ENCODE measurements at regions not wholly inside any gene's neighbourhood (a gene's known extent, or its start where the extent isn't known, plus 50 kb on each side); places are given as distances from the start of the nearest gene placed in this dataset.
"Not testable (repeated sequence)": the region's sequence is repeated elsewhere in the genome, so short reads cannot be mapped to it uniquely, and the experiment has no call there.

DNA sequence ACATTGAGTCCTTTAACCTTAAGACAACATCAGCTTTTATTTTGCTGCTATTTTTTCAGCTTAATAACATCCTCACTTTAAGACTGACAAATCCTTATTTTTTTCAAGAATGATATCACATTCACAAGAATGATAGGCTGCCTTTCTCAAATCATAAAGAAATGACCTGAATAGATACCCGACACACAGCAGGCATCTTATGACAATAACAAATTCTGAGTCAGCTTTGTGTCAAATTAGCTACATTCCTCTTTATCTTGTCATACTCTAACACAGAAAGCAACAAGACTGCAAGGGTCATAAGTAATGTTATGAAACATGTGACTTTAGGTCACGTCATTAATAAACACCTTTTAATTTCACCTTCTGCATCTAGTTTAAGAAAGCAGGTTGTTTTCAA is 2387.6 kb downstream of the PCDH7 start:
- intact Hi-C loops (cut with DNase I): no loop called here
- ATAC-seq (no peak), DNase-seq (ENCODE audit: missing footprints) (no peak)

GRCh38 chr4:33111117-33111516 is 2390.9 kb downstream of the PCDH7 start:
- DNase-seq (ENCODE audit: missing footprints) (no peak), ATAC-seq (no peak)
- intact Hi-C loops (cut with DNase I): no loop called here

DNA sequence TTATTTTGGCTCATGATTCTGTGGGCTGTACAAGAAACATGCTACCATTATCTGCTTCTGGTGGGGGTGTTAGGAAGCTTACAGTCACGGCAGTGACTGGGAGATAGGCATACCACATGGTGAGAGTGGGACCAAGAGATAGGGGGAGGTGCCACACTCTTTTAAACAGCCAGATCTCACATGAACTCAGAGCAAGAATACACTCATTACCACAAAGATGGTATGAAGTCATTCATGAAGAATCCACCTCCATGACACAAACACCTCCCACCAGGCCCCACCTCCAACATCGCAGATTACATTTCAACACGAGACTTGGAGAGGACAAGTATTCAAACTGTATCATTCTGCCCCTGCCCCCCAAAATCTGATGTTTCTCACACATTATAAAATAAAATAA is 2396.7 kb downstream of the PCDH7 start:
- ATAC-seq: no peak

DNA sequence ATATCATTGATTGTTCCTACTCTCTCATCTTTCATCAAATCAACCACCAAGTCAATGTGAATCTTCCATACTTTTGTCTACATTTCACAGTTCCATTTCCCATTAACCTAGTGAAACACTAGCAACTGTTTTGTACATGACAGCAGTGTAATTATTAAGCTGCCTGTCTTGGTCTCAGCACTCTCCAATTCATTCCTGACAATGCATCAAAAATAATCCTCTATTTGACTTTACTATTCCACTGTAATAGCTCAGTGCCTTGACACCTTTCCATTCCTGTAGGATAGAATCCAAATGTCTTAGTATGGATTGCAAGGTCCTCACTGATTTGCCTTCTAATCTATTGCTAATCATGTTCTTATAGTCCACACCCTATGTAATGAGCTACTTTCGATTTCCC is 2405.8 kb downstream of the PCDH7 start:
- ATAC-seq (no peak), DNase-seq (ENCODE audit: missing footprints) (no peak)
- intact Hi-C loops (cut with DNase I): no loop called here

More for the DNA sequence above, 2396.7 kb downstream of the PCDH7 start:
- intact Hi-C loops (cut with DNase I): no loop called here
- no peak for DNase-seq (ENCODE audit: missing footprints)

DNA sequence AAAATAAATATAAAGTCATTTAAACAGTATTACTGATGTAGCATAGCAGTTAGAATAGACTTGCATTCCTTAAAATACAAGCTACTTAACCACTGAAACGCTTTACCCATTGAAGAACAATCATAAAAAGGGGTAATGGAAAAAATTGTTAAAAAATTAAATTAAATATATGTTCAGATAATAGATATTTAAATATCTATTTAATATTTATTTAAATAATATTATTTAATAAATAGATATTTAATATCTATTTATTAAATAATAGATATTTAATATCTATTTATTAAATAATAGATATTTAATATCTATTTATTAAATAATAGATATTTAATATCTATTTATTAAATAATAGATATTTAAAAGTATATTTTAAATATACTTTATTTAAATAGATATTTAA is 2410.5 kb downstream of the PCDH7 start:
- ATAC-seq; DNase-seq (ENCODE audit: missing footprints); intact Hi-C loops (cut with DNase I): not testable (repeated sequence)

GRCh38 chr4:33133723-33134122 is 2413.6 kb downstream of the PCDH7 start:
- intact Hi-C loops (cut with DNase I): no loop called here
- DNase-seq (ENCODE audit: missing footprints) (no peak), ATAC-seq (no peak)

- intact Hi-C loops (cut with DNase I): no loop called here
- ATAC-seq (no peak), DNase-seq (ENCODE audit: missing footprints) (no peak)
Measured at GRCh38 chr4:33134366-33134765, 2414.2 kb downstream of the PCDH7 start.

DNA sequence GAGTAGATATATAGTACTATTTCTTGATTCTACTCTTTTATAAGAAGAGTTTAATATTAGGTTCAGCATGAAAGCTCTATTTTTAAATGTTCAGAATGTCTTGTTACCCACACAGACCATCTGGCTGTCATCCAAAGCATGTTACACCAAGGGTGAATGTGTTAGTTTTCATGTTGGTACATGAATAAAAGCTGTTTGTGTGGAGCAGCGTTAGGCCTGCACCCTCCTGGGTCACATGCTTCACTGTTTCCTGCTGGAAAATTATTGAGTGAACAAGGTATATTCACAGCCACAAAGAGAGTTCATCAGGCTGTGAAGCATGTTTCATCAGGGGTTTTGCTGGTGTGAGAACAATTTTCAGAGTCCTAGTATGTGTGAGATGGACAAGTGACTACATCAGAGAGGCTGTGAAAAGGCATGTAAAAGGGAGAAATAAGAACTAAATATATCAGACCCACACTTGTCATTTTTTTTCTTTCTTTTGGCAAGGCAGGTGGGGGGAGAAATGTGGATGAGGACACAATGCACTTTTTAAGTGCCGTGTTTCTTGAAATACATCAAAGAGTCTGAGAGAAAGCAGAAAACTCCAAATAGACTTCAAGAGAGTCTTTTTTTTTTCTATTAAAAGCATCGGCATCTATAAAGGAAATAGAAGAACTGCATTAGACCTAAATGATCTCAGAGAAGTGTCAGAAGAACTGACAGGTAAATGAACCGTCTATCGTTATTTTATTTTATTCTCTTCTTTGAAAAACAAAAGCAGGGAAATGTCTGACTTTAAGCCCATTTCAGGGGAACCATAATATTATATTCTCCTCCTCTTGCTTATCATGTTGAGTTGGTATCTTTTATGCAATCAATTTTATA is 2429.7 kb downstream of the PCDH7 start:
- ATAC-seq (no peak), DNase-seq (ENCODE audit: missing footprints) (no peak)
- intact Hi-C loops (cut with DNase I): no loop called here

DNA sequence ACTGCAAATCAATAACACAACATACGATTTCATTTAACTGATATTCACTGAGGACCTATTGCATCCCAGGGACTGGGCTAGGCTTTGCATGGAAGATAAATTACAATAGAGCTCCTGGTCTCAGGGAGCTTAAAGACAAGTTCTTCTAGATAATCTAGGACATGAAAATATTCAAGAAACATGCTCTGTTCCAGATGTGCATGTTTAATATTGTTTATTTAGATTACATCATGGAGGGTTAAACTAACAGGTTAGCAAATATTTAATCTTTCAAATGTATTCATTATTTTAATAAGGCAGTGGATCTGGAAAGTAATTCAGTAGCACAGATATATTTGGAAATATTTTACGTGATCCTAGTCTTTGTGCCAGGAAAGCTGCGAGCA is 2430.3 kb downstream of the PCDH7 start:
- intact Hi-C loops (cut with DNase I): no loop called here
- ATAC-seq (no peak), DNase-seq (ENCODE audit: missing footprints) (no peak)

DNA sequence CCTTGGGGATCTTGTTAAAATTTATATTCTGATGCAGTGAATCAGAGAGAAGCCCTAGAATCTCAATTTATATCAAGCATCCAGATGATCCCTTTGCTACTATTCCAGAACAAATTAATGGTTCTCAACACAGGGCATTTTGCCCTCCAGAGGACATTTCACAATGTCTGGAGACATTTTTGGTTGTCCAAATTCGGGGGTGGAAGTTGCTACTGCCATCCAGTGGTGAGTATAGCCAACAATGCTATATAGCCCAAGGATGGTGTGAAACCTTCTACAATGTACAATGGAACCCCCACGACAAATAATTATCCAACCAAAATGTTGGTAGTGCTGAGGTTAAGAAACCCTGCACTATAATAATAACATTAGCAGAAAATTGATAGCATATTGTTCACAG is 2440.0 kb downstream of the PCDH7 start:
- DNase-seq (ENCODE audit: missing footprints): no peak
- no peak for ATAC-seq
- intact Hi-C loops (cut with DNase I): no loop called here

- DNase-seq (ENCODE audit: missing footprints): no peak
- intact Hi-C loops (cut with DNase I): no loop called here
- no peak for ATAC-seq
Measured at GRCh38 chr4:33161202-33161601, 2441.0 kb downstream of the PCDH7 start.

DNA sequence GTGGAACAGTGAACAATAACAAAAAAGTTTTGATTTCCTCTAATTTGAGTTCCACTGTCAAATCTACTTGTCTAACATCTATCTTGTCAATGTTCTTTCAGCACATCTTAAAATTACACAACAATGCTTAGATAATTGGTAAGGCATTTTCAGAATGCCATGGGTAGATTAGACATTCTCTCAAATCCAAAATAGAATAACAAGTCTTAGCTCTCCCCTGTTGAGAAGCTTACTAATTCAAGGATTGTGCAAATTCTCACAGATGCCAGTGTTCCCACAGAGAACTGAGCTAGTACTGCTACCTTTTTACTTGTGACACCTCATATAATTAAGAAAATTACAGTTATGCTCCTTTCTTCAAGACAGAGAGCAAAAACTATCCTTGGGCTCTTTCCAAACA is 2442.0 kb downstream of the PCDH7 start:
- intact Hi-C loops (cut with DNase I): no loop called here
- no peak for DNase-seq (ENCODE audit: missing footprints)
- ATAC-seq: no peak

DNA sequence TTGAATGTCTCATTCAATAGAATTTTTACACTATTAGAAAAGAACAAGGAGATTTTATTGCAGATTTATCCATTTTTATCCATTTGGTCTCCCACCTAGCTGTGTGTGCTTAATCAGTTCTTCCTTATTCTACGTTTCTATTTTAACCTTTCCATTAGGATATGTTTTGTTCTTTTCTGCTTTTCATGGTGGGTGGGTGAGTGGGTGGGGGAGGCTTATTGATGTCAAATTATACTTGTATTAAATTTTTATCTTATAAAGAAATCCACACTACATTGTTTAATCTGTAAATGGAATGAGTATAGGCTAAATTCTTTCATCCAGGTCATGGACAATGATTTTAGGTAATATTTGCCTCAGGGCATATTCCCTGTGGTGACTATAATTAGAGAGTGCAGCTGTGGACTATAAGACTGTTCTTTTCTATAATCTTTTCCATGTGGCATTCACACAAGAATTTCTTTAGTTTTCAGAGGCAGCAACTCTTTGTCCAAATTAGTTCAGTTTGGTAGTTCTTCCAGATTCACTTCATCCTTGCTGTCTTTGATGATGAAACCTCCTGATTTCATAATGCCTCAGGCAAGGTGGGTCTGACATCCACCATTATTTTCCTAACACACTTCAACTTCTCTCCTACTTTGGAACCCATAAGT is 2451.8 kb downstream of the PCDH7 start:
- intact Hi-C loops (cut with DNase I): no loop called here
- ATAC-seq: no peak
- DNase-seq (ENCODE audit: missing footprints): no peak

DNA sequence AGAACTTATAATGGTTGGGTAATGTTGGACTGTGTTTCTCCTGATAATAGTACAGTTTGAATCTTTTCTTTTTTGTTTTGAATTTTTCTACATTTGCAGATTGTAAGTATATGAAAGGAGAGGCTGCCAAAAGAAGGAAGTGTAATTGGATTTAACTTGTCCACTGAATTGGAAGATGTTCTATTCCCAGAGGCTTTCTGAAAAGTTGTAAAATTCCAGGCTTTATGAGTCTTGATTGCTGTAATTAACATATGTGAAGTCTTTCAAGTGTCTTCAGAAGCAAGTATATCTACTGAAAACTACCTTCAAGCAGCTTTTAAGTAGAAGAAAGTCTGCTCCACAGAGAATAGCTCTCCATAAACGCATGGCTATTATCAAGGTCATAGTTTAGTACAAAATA is 2456.4 kb downstream of the PCDH7 start:
- intact Hi-C loops (cut with DNase I): no loop called here
- ATAC-seq (no peak), DNase-seq (ENCODE audit: missing footprints) (no peak)

- ATAC-seq: no peak
- DNase-seq (ENCODE audit: missing footprints): no peak
- intact Hi-C loops (cut with DNase I): no loop called here
Measured at GRCh38 chr4:33184657-33185290, 2464.6 kb downstream of the PCDH7 start.

GRCh38 chr4:33187035-33187434 is 2466.9 kb downstream of the PCDH7 start:
- ATAC-seq (no peak), DNase-seq (ENCODE audit: missing footprints) (no peak)
- intact Hi-C loops (cut with DNase I): no loop called here

- no peak for ATAC-seq
- DNase-seq (ENCODE audit: missing footprints): no peak
- intact Hi-C loops (cut with DNase I): no loop called here
Measured at GRCh38 chr4:33188733-33189132, 2468.6 kb downstream of the PCDH7 start.

DNA sequence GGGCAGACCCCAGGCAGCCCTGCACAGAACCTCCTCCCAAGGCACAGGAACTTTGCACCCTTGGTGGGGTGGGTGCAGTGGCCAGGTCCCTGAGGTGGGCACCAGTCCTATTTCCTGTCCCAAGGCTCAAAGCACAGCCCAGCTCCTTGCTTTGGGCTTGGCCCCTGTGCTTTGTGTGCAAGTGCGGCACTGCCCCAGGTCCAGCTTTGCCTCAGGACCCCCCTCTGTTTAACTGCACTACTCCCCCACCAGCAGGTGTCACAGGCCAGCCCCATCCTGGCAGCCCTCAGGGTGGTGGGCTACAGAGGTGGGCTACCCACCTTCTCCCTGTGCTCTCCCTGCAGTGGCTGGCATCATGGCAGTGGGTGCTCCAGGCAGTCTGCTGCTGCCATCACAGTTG is 2469.0 kb downstream of the PCDH7 start:
- no peak for DNase-seq (ENCODE audit: missing footprints)
- ATAC-seq: no peak
- intact Hi-C loops (cut with DNase I): no loop called here

DNA sequence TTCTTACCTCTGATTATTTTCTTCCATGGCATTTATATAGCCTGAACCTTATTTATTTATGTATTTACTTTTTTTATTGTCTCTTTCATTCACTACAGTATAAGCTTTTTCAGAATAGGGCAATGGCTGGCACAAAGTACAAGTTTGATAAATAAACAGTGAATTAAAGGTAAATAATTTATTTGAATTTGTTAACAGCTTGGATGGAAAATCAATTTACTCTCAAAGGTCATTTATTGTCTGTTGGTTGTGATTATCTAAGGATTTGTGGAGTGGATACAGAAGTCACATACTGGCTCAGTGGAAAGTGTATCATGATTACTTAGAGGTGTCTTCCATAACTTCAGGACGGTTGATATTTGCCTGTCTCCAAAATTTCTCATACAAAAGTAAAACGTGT is 2472.9 kb downstream of the PCDH7 start:
- ATAC-seq (no peak), DNase-seq (ENCODE audit: missing footprints) (no peak)
- intact Hi-C loops (cut with DNase I): no loop called here

DNA sequence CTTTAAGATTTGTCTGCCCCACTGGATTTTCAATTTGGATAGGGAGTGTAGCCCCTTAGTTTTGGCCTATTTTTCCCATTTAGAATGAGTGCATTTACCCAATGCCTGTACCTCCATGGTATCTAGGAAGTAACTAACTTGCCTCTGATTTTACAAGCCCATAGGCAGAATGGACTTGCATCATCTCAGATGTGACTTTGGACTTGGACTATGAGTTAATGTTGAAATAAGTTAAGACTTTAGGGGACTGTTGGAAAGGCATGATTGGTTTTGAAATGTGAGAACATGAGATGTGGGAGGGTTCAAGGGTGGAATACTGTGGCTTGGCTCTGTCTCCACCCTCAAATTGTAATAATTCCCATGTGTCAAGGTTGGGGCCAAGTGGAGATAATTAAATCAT is 2480.2 kb downstream of the PCDH7 start:
- ATAC-seq (no peak), DNase-seq (ENCODE audit: missing footprints) (no peak)
- intact Hi-C loops (cut with DNase I): no loop called here
